ENCODE measurements at regions not wholly inside any gene's neighbourhood (a gene's known extent, or its start where the extent isn't known, plus 50 kb on each side); places are given as distances from the start of the nearest gene placed in this dataset.
"Not testable (repeated sequence)": the region's sequence is repeated elsewhere in the genome, so short reads cannot be mapped to it uniquely, and the experiment has no call there.

GRCh38 chr11:71714510-71714909, 118.5 kb upstream of the DEFB108B start:
- DNase-seq (ENCODE audit: low read depth in 1 of 2, low spot score in 1 of 2): not testable (repeated sequence)

GRCh38 chr11:71721840-71722239, 111.2 kb upstream of the DEFB108B start:
- DNase-seq (ENCODE audit: low read depth in 1 of 2, low spot score in 1 of 2): not testable (repeated sequence)

GRCh38 chr11:71723991-71724390, 109.0 kb upstream of the DEFB108B start:
- not testable (repeated sequence) for DNase-seq (ENCODE audit: low read depth in 1 of 2, low spot score in 1 of 2)

DNA sequence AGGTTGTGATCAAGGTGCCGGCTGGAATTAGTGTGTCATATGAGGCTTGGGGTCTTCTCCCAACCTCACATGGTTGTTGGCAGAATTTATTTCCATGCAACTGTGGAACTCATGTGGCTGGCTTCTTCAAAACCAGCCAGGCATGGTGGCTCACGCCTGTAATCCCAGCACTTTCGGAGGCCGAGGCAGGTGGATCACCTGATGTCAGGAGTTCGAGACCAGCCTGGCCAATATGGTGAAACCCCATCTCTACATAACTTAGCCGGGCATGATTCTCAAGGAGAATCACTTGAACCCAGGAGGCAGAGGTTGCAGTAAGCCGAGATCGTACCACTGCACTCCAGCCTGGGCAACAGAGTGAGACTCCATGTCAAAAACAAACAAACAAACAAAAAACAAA, 102.3 kb upstream of the DEFB108B start:
- DNase-seq (ENCODE audit: low read depth in 1 of 2, low spot score in 1 of 2): not testable (repeated sequence)

DNA sequence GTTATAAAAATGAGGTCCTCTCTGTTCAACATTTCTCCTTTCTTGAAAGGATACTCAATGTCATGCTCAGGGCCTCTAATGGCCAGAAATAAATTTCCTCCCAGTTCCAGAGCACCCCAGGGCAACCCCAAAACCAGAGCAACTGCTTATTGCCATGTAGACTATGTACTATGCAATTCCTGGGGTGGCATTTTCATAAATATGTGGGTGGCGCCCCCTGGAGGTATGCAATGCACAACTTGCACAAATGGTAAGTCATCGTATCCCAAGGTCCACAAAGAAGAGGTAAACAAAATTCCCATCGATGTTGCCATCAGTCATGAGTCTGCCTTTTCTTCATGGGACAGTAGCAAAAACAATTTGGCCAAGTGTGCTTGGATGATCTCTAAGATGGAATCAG, 98.6 kb upstream of the DEFB108B start:
- peak in 1 of 2 donors; percentile 2 for DNase-seq (ENCODE audit: low read depth in 1 of 2, low spot score in 1 of 2)

GRCh38 chr11:71738317-71738716, 94.7 kb upstream of the DEFB108B start:
- DNase-seq (ENCODE audit: low read depth in 1 of 2, low spot score in 1 of 2): not testable (repeated sequence)

DNA sequence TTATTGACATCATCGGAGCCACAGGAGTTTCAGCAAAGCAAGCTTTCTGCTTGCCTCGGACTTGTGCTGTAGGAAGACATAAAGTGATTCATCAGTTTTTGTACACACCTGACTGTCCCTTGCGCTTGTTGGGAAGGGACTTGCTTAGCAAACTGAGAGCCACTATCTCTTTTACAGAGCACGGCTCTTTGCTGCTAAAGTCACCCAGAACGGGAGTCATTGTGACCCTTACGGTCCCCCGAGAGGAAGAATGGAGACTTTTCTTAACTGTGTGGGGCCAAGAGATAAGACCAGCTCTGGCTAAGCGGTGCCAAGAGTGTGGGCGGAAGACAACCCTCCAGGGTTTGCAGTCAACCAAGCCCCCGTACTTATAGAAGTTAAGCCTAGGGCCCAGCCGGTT, 89.6 kb upstream of the DEFB108B start:
- not testable (repeated sequence) for DNase-seq (ENCODE audit: low read depth in 1 of 2, low spot score in 1 of 2)

DNA sequence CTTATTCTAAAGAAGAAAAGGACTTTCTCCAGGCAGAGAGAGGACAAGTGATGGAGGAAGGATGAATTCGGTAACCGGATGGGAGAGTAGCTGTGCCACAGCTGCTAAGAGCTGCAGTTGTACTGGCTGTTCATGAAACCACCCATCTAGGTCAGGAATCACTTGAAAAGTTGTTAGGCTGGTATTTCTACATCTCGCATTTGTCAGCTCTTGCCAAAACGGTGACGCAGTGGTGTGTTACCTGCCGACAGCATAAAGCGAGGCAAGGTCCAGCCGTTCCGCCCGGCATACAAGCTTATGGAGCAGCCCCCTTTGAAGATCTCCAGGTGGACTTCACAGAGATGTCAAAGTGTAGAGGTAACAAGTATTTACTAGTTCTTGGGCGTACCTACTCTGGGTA, 87.3 kb upstream of the DEFB108B start:
- not testable (repeated sequence) for DNase-seq (ENCODE audit: low read depth in 1 of 2, low spot score in 1 of 2)

- not testable (repeated sequence) for DNase-seq (ENCODE audit: low read depth in 1 of 2, low spot score in 1 of 2)
Measured at GRCh38 chr11:71746263-71746662, 86.7 kb upstream of the DEFB108B start.

DNA sequence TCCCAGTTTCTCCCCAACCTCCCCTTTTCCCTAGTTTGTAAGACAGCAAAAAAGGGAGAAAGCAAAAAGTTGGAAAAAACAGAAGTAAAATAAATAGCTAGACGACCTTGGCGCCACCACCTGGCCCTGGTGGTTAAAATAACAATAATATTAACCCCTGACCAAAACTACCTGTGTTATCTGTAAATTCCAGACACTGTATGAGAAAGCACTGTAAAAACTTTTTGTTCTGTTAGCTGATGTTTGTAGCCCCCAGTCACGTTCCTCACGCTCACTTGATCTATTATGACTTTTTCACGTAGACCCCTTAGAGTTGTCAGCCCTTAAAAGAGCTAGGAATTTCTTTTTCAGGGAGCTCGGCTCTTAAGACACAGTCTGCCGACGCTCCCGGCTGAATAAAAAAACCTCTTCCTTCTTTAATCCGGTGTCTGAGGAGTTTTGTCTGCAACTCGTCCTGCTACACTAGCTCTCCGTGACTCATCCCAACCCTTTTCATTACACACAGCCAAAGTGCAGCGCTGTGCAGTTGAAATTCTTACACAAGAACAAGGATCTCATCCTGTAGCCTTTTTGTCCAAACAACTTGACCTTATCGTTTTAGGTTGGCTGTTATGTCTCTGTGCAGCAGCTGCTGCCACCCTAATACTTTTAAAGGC, 83.9 kb upstream of the DEFB108B start:
- DNase-seq (ENCODE audit: low read depth in 1 of 2, low spot score in 1 of 2): not testable (repeated sequence)

DNA sequence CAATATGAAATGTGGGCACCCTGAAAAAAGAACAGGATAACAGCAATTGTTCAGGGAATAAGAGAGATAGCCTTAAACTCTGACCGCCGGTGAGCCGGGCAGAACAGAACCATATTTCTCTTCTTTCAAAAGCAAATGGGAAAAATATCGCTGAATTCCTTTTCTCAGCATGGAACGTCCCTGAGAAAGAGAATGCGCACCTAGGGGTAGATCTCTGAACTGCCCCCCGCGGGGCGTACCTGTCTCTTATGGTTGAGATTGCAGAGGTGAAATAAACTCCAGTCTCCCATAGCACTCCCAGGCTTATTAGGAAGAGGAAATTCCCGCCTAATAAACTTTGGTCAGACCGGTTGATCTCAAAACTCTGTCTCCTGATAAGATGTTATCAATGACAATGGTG, 82.1 kb upstream of the DEFB108B start:
- DNase-seq (ENCODE audit: low read depth in 1 of 2, low spot score in 1 of 2): not testable (repeated sequence)

- not testable (repeated sequence) for DNase-seq (ENCODE audit: low read depth in 1 of 2, low spot score in 1 of 2)
Measured at GRCh38 chr11:71764695-71765491, 68.1 kb upstream of the DEFB108B start.

DNA sequence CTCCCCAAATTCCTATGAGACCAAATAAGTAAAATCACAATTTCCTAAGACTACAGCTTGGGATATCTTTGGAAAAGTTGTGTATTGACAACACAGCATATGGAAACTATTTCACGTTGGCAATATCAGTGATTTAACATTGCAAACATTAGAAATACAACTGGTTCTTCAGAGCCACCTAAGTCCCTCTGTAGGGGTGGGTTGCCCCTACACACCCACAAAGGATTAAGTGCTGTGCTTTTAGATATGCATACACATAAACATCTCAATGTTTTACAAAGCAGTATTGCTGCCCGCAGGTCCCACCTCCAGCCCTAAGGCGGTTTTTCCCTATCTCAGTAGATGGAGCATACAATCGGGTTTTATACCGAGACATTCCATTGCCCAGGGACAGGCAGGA, 66.0 kb upstream of the DEFB108B start:
- not testable (repeated sequence) for DNase-seq (ENCODE audit: low read depth in 1 of 2, low spot score in 1 of 2)

GRCh38 chr11:71772193-71772592, 60.8 kb upstream of the DEFB108B start:
- not testable (repeated sequence) for DNase-seq (ENCODE audit: low read depth in 1 of 2, low spot score in 1 of 2)

GRCh38 chr11:71774603-71775222, 58.3 kb upstream of the DEFB108B start:
- no peak for DNase-seq (ENCODE audit: low read depth in 1 of 2, low spot score in 1 of 2)

GRCh38 chr11:71780116-71780515, 52.9 kb upstream of the DEFB108B start:
- not testable (repeated sequence) for DNase-seq (ENCODE audit: low read depth in 1 of 2, low spot score in 1 of 2)

GRCh38 chr11:71780771-71781170, 52.2 kb upstream of the DEFB108B start:
- DNase-seq (ENCODE audit: low read depth in 1 of 2, low spot score in 1 of 2): not testable (repeated sequence)

GRCh38 chr11:71781491-71781890, 51.5 kb upstream of the DEFB108B start:
- DNase-seq (ENCODE audit: low read depth in 1 of 2, low spot score in 1 of 2): not testable (repeated sequence)

DNA sequence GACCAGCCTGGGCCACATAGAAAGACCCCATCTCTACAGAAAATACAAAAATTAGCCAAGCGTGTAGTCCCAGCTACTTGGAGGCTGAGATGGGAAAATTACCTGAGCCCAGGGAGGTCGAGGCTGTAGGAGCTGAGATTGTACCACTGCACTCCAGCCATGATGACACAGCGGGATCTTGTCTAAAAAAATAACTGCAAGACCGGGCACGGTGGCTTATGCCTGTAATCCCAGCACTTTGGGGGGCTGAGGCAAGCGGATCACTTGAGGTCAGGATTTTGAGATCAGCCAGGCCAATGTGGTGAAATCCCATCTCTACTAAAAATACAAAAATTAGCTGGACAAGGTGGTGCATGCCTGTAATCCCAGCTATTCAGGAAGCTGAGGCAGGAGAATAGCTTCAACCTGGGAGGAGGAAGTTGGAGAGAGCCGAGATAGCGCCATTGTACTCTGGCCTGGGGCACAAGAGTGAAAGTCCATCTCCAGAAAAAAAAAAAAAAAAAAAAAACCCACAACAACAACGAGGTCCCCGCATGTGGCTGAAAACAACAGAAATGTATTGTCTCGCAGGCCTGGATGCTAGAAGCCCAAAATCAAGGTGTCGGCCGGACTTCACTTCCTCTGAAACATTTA, 50.7 kb upstream of the DEFB108B start:
- DNase-seq (ENCODE audit: low read depth in 1 of 2, low spot score in 1 of 2): not testable (repeated sequence)

GRCh38 chr11:71783191-71783590, 49.8 kb upstream of the DEFB108B start:
- not testable (repeated sequence) for DNase-seq (ENCODE audit: low read depth in 1 of 2, low spot score in 1 of 2)

Data from activated T-helper 1 cell treated with anti-CD3 and anti-CD28 coated beads, Interleukin-2, amount 50 U/mL, for 16 hours (primary cell).